Fibroblast of skin of abdomen (primary cell): ENCODE measurements at regions not wholly inside any gene's neighbourhood (a gene's known extent, or its start where the extent isn't known, plus 50 kb on each side); places are given as distances from the start of the nearest gene placed in this dataset.
"Not testable (repeated sequence)": the region's sequence is repeated elsewhere in the genome, so short reads cannot be mapped to it uniquely, and the experiment has no call there.

Experiments
- DNase-seq: peaks from one replicate; pipeline ENCODE4 v3.0.0-alpha.2; 2013

DNA sequence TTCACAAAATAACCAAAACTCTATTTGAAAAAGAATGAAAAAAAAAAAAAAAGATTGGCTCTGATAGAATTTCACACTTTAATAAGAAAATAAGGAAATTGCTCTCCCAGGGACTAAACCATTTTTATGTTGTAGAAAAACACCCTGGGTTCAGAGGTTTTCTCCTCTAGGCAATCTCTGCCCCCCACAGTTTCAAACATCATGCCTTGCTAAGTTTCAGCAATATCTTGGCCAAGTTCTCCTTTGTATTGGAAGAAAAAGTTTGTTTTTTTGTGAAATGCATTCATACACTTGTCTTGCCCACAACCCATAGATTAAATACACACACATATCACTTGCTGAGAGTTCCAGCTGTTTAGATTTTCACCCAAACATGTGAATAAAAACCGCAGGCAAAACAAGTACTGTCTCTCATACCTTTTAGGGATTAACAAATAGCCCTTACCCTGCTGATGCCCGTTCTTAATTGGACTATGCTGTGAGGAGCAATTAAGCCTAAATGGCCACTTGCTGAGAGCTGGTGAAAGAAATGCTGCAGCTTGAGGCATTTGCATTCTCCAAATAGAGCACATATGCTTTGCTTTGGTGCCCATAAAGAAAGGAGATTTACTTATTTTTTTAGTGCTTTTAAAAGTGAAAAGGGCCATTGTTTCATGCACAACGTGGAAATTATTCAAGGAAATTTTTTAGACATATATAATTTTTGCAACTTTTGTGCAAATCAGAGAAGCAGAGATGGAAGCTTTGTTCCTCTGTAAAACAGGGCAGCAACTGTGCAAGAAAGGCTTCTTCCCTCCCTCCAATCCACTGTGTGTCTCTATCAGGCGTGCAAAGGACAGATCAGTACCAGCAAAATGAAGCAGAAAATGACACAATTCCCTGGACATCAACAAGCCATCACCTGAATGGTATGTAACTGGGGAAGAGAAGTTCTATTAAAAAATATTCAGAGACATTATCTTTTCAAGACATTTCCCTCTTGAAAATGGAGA, 262.4 kb upstream of the KIF2A start:
- no peak for DNase-seq

DNA sequence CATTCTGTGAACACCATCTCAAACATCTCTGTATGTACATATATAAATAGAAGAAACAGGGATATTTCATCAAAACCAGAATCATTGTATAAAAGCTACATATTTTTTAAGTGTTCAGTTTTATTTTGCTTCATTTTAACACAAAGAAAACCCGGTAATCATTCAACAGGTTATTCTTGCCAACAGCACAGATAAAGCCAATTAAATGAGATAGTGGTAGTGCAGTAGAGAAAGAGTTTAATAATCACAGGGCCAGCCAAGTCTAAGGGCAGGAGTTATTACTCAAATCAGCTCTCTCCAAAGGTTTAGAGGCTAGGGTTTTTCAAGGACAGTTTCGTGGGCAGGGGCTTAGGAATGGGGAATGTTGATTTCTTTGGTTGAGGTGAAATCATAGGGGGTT, 261.0 kb upstream of the KIF2A start:
- no peak for DNase-seq

DNA sequence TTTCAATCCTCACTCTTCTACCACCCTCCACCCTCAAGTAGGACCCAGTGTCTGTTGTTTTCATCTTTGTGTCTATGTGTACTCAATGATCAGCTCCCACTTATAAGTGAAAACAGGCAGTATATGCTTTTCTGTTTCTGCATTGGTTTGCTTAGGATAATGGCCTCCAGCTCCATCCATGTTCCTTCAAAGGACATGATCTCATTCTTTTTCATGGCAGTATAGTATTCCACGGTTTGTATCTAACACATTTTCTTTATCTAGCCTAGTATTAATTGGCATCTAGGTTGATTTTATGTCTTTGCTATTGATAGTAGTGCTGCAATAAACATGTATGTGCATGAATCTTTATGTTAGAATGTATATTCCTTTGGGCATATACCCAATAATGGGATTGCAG, 259.8 kb upstream of the KIF2A start:
- no peak for DNase-seq

DNA sequence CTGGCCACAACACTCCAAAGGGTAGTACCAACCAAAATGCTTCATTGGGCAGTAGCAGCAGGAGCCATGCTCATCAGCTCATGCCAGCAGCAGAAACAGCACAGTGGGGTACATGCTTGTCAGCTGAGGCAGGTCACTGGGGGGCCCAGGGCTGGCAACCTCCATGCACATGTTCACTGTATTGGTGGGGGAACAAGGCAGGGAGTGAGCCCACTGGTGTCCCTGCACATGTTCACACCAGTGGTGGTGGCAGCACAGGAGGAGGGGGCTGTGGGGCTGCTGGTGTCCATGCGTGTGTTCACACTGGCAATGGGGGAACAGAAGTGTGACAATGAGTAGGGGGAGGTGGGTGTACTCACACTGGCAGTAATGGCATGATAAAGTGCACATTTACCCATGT, 254.3 kb upstream of the KIF2A start:
- DNase-seq = no peak

DNA sequence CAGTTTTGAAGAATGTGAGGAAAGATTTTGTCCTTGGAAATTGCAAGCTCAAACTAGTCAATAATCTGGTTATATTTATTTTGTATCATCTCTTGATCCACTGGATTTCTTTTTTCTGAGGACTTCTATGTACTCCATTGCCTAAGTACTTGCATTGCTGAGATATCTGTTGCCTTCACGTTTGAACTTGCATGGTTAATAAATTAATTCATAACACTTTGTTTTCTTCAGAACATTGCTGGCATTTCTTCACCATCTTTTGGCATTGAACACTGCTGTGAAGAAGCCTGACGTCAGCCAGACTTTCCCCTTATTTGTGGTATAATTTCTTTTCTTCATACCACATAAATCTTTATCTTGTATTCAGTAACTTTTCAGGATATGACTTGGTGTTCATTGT, 246.0 kb upstream of the KIF2A start:
- no peak for DNase-seq

GRCh38 chr5:62065050-62065449, 241.0 kb upstream of the KIF2A start:
- DNase-seq = no peak

DNA sequence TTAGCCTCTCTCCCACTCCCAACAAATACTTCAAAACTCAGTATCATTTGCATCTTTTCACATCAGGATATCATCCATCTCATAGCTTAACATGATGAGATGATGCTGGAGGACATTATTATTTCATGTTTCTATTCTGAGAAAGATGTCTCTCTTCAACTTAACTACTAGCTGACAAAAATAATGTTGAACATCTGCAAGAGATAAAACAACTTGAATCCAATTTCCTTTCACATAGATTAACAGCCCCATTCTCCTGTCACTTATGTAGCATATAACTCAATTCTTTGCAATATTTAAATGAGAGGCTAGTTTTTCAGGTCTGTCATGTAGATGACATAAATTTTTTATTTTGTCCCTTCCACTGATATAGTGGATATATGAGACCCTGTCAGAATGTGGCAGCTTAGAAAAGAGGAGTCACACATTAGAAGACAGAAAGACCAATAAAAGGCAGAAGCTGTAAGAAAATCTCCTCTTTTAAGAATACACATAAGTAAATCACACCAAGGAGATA, 239.2 kb upstream of the KIF2A start:
- DNase-seq = no peak

DNA sequence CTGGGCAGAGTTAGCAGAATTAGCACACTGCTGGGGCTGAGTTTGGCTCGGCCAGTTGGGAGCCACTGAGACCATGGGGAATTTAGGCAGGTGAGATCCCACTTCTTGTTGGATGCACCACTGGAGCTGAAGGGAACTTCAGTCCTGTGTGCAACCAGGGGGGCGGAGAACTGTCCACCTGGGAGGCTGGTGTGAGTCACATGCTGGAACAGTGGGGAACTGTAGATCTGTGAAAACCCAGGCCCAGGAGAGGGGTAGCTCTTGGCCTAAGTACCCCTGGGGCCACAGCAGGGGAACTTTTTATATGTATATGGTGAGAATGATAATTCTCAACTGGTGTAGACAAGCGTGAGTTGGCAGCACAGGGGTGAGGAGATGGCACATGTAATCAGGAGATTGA, 237.5 kb upstream of the KIF2A start:
- no peak for DNase-seq

- no peak for DNase-seq
Measured at GRCh38 chr5:62077387-62077786, 228.6 kb upstream of the KIF2A start.

DNA sequence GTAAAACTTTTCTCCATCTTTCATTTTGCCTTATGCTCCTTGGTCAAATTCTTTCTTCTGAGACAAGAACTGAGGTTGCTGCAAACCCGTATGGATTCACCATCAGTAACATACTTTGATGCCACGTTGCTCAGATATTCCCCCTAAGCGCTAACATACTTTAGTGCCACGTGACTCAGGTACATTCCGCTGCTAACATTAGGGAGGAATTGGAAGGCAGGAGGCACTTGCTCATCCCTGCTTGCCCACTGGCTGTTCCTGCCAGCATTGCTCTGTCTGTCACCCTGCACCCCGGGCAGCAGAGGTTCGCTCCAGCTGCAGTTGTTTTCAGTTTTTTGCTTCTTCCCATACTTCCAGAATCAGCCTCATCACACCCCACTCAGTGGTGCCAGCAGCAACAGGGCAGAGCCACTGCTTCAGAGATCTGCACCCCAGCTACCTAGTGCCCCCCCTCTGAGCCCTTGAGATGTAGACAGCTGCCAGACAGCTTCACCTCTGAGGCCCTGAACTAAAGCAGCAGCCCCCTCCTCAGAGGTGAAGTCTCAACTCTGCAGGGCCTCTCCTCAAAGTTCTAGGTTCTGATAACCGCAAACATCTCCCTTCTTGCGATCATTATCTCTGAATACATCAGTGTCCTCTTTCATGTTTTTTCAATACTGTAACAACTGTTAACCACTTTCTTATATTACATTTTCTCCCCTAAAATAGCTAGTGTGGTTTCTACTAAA, 228.0 kb upstream of the KIF2A start:
- DNase-seq = no peak

- peak; percentile 81 for DNase-seq
Measured at GRCh38 chr5:62082370-62082801, 223.6 kb upstream of the KIF2A start.

DNA sequence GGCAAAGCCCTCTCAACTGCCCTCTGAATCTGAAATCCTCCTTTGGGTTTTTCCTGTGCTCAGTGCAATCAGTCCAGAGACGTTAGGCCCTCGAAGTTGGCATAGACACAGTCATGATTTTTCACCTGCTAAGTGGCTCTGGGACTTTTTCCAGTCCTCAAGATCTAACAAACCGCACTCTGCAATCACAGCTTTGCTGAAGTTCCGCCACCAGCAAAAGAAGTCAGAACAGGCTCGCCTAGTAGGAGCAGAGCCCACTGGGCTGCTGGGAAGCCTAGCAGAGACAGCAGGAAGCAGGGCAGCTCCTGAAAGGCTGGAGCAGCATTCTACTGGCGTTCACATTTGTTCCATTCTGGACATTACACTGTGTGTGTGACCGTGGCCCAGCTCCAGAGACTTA, 222.8 kb upstream of the KIF2A start:
- no peak for DNase-seq

- no peak for DNase-seq
Measured at GRCh38 chr5:62083661-62084060, 222.3 kb upstream of the KIF2A start.

DNA sequence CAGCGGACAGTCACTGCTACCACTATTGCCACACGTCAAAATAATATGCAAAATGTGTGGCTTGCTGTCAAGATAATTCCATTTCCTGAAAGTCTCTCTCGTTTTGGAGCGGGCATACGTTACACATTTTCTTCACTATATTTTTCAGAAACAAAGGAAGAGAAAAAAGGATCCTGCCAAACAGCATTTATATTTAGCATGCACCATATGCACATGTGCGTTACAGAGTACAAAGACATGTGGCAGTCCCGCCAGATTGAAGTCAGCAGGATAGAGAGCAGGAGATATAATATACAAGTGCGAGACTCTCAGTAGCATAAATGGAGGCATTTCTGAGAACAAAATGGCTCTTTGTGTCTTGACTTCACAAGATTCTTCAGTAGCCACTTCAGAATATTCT, 221.6 kb upstream of the KIF2A start:
- DNase-seq = no peak

DNA sequence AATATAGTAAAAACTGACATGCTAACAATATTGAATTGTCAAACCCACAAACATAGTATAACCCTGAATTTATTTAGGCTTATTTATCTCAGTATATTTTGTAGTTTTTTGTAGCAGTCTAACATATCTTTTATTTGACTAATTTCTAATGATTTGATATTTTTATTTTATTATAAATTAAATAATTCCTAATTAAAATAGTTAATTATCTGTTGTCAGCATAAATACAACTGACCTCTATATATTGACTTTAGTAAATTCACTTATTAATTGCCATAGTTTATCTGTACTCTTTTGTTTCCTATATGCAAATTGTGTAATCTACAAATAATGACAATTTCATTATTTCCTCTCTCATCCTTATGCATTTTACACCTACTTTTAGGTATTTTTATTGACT, 215.1 kb upstream of the KIF2A start:
- no peak for DNase-seq

DNA sequence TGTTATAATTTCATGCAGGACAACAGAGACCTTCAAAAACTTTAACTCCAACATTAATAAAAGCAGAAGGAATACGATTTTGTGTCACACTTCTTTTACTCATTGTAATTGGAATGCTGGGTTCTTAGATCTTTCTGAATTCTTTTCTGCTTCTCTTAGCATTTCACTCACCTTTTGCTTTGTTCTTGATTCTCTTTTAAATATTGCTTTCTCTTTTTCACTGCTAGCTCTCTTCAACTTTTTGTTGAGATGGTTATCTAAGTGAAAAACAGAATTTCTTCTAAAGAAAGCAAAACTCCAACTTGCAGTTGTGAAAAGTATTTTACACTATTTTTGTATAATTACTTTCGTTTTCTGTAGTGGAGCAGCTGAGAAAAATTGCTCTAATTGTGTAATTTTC, 212.6 kb upstream of the KIF2A start:
- no peak for DNase-seq

DNA sequence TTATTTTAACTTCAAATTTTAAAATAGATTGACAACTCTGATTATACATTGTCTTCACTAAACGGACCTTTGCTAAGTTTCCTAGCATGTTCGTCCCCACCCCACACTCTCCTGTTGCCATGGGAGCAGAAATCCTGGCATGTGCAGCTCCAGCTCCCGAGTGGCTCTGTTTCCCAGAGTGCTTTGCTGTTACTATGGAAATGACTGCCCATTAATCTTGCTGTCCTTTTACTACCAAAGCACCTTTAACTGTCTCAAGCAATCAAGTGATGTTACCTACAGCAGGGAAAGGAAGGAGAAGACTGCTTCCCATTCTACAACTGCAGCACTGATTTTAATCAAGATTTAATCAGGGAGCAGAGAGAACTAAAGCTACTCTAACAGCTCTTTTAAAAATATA, 212.0 kb upstream of the KIF2A start:
- peak; percentile 31 for DNase-seq

DNA sequence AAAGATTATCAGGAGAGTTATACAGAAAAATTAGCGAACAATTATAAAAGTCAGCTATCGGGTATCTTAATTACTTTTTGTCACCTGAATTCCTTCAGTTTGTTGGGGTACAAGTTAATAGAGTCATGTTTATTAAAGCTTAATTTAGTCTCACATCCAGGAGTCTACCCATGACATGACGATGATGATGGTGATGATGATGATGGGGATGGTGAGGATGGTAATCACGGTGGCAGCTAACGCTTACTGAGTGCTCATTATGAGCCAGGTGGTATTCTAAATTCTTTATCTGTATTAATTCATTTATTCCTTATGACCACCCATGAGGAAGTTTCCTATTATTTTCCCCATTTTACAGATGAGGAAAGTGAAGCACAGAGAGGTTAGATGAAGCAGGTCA, 208.6 kb upstream of the KIF2A start:
- no peak for DNase-seq

- no peak for DNase-seq
Measured at GRCh38 chr5:62100201-62100600, 205.8 kb upstream of the KIF2A start.

DNA sequence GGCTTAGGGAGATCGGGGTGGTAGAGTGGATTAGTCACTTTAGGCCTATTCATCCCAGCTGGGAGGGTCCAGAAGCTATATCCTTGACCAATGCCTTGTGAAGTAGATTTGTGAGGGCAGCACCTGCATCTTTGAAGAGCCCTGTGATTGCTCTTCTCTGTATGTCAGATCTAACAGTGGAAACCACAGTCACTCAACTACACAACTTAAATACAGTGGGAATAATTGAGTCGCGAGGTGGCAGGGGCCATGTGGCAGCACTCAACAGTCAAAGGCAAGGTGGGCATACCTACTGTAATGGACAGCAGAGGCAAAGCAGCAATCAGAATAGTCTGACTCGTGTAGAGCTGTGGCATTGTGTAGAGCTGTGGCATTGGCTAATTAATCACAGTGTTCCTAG, 202.1 kb upstream of the KIF2A start:
- DNase-seq = not testable (repeated sequence)

- peak; percentile 14 for DNase-seq
Measured at GRCh38 chr5:62111428-62111827, 194.6 kb upstream of the KIF2A start.

DNA sequence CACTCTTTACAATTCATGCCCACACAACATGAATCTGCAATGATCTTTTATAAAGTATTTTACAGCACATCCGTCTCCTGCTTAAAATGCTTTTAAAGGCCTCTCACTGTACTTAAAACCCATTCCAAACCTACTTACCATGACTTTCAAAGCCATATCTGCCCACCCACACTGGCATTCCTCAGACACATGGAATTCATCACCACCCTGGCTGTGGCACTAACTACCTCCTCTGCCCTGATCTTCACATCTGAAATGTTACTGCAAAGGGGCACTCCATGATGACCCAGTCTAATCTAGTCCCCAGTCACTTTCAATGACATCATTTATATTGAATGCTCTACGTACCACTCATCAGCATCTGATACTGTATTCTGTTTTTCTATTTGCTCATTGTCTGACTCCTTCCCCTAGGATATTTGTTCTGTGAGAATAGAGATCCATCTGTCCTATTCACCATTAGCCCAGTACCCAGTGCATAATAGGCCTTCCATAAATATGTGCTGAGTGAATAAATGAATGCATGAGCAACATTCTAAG, 193.2 kb upstream of the KIF2A start:
- peak; percentile 12 for DNase-seq

GRCh38 chr5:62115014-62115413, 191.0 kb upstream of the KIF2A start:
- peak; percentile 26 for DNase-seq
